ENCODE measurements at regions not wholly inside any gene's neighbourhood (a gene's known extent, or its start where the extent isn't known, plus 50 kb on each side); places are given as distances from the start of the nearest gene placed in this dataset.

- TF ChIP-seq CTCF (IDR thresholded peaks at IDR 0.05) = no peak
- no peak for TF ChIP-seq EZH2 (IDR thresholded peaks at IDR 0.05; ENCODE audit: borderline replicate concordance, insufficient read depth, low read depth, low read length, poor library complexity, severe bottlenecking)
Observed at GRCh38 chr13:58318495-58319167, 687.1 kb downstream of the PCDH17 start.
